Spleen (tissue), 7 donors: ENCODE measurements at regions not wholly inside any gene's neighbourhood (a gene's known extent, or its start where the extent isn't known, plus 50 kb on each side); places are given as distances from the start of the nearest gene placed in this dataset.

Experiments used
- CTCF ChIP-seq, 11 experiments: fragments of 200-600 bp in 7 of 11; fragments of 450-650 bp in 4 of 11; sonication (generic) in 4 of 11; IDR thresholded peaks in 8 of 11; conservative IDR thresholded peaks in 3 of 11; 1 replicate in 7 of 11; 2 replicates in 4 of 11; pipeline versions ENCODE4 v1.4.0 to v1.8.0; 2016 to 2021; ENCODE audit warnings: antibody characterized with exemption in 11 of 11, inconsistent platforms in 4 of 11, mild to moderate bottlenecking in 1 of 11
- POLR2A ChIP-seq, 3 donors: fragments of 450-650 bp; IDR thresholded peaks; one replicate each; pipeline ENCODE4 v1.5.1; 2017; ENCODE audit warnings: antibody characterized with exemption in 3 of 3, mild to moderate bottlenecking in 1 of 3
- POLR2AphosphoS5 ChIP-seq, 3 donors: sonication (generic); formaldehyde crosslinking; IDR thresholded peaks; one replicate each; pipeline ENCODE4 v1.5.1; 2017; ENCODE audit warnings: antibody characterized with exemption in 3 of 3
- donor health status: DM: no; HTN: no; CAD: no; lungs with moderate emphysema.
- donor health status: DM: no; HTN: no; CAD: no.
- donor health status: DM: no; HTN: no; CAD: no.

GRCh38 chrX:129323115-129323514, 200.2 kb downstream of the SMARCA1 start:
- TF ChIP-seq CTCF (IDR thresholded peaks at IDR 0.05 in 8 of 11, conservative IDR thresholded peaks at IDR 0.05 in 3 of 11) (no peak), POLR2AphosphoS5 (IDR thresholded peaks at IDR 0.05) (no peak), POLR2A (IDR thresholded peaks at IDR 0.05) (no peak)
